ENCODE measurements at regions not wholly inside any gene's neighbourhood (a gene's known extent, or its start where the extent isn't known, plus 50 kb on each side); places are given as distances from the start of the nearest gene placed in this dataset.

- Histone ChIP-seq H3K4me1 (ENCODE audit: control insufficient read depth, extremely low read depth, insufficient read depth, low read length) (no peaks in the 10 kb centered on the region), H3K27ac (ENCODE audit: insufficient read depth, low read depth, low read length) (no peak overlapping the region), H3K9me1 (replicated peaks; ENCODE audit: control insufficient read depth, extremely low read depth, insufficient read depth, low read length) (no peaks in the 10 kb centered on the region), H3K79me2 (ENCODE audit: control insufficient read depth, insufficient read depth, low read length) (no peaks in the 10 kb centered on the region), H3K9me3 (replicated peaks; ENCODE audit: control insufficient read depth, insufficient read depth, low read length) (no peaks in the 10 kb centered on the region), H2AFZ (ENCODE audit: low read depth, low read length) (no peak overlapping the region), H4K20me1 (replicated peaks; ENCODE audit: control insufficient read depth, extremely low read depth, insufficient read depth, low read length) (no peaks in the 10 kb centered on the region), H3K4me3 (replicated peaks in 1 of 3; ENCODE audit: insufficient read depth in 1 of 3, low read depth in 1 of 3, low read length in 3 of 3) (no peak overlapping the region), H3K27me3 (ENCODE audit: control insufficient read depth in 2 of 2, insufficient read depth in 2 of 2, low read length in 2 of 2) (no peaks in the 10 kb centered on the region), H3K9ac (replicated peaks; ENCODE audit: extremely low read depth, insufficient read depth, low read length) (no peak overlapping the region), H3K36me3 (ENCODE audit: control insufficient read depth in 2 of 2, extremely low read depth in 1 of 2, insufficient read depth in 2 of 2, low read length in 2 of 2) (no peaks in the 10 kb centered on the region), H3K4me2 (ENCODE audit: insufficient read depth, low read length) (no peak overlapping the region)
- FAIRE-seq (no peak), DNase-seq (ENCODE audit: low read depth, low spot score) (no peak)
- no peak for TF ChIP-seq MYC (IDR thresholded peaks at IDR 0.05; ENCODE audit: low read depth, low read length)
- TF ChIP-seq GATA2 (IDR thresholded peaks at IDR 0.05; ENCODE audit: insufficient read depth, insufficient read length, low read depth, low read length) = no peak
- TF ChIP-seq, protein P1, sequence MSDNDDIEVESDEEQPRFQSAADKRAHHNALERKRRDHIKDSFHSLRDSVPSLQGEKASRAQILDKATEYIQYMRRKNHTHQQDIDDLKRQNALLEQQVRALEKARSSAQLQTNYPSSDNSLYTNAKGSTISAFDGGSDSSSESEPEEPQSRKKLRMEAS (IDR thresholded peaks at IDR 0.05; ENCODE audit: insufficient read depth, insufficient read length) = no peak
- TF ChIP-seq JUN (IDR thresholded peaks at IDR 0.05; ENCODE audit: borderline replicate concordance, insufficient read depth, insufficient read length, low read depth) = no peak
- TF ChIP-seq FOS (IDR thresholded peaks at IDR 0.05; ENCODE audit: borderline replicate concordance, insufficient read depth, low read length) = no peak
- TF ChIP-seq POLR2A (IDR thresholded peaks at IDR 0.05; ENCODE audit: low read depth, low read length) = no peak
- TF ChIP-seq EZH2 (IDR thresholded peaks at IDR 0.05; ENCODE audit: borderline replicate concordance, low read depth, low read length, severe bottlenecking) = no peak
- TF ChIP-seq POLR2AphosphoS5 (IDR thresholded peaks at IDR 0.05; ENCODE audit: insufficient read depth, low read depth, low read length) = no peak
- TF ChIP-seq, protein P2, sequence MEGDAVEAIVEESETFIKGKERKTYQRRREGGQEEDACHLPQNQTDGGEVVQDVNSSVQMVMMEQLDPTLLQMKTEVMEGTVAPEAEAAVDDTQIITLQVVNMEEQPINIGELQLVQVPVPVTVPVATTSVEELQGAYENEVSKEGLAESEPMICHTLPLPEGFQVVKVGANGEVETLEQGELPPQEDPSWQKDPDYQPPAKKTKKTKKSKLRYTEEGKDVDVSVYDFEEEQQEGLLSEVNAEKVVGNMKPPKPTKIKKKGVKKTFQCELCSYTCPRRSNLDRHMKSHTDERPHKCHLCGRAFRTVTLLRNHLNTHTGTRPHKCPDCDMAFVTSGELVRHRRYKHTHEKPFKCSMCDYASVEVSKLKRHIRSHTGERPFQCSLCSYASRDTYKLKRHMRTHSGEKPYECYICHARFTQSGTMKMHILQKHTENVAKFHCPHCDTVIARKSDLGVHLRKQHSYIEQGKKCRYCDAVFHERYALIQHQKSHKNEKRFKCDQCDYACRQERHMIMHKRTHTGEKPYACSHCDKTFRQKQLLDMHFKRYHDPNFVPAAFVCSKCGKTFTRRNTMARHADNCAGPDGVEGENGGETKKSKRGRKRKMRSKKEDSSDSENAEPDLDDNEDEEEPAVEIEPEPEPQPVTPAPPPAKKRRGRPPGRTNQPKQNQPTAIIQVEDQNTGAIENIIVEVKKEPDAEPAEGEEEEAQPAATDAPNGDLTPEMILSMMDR (IDR thresholded peaks at IDR 0.05; ENCODE audit: extremely low read depth in 1 of 2, insufficient read depth in 1 of 2, low read depth in 1 of 2, low read length in 2 of 2) = no peak
- POLR2A ChIA-PET = no interaction called here
- dilution Hi-C loops (cut with MboI; ENCODE audit: extremely low pct_ligation_motif_present, low sequenced_read_pairs) = no loop called here
- CTCF ChIA-PET = no interaction called here
- intact Hi-C loops (cut with micrococcal nuclease) = no loop called here
- BruUV-seq (replicated peaks) = no TSS peak
Observed at GRCh38 chr1:164006621-164007020, 552.4 kb upstream of the PBX1 start.
